ENCODE measurements at regions not wholly inside any gene's neighbourhood (a gene's known extent, or its start where the extent isn't known, plus 50 kb on each side); places are given as distances from the start of the nearest gene placed in this dataset.
"Not testable (repeated sequence)": the region's sequence is repeated elsewhere in the genome, so short reads cannot be mapped to it uniquely, and the experiment has no call there.

DNA sequence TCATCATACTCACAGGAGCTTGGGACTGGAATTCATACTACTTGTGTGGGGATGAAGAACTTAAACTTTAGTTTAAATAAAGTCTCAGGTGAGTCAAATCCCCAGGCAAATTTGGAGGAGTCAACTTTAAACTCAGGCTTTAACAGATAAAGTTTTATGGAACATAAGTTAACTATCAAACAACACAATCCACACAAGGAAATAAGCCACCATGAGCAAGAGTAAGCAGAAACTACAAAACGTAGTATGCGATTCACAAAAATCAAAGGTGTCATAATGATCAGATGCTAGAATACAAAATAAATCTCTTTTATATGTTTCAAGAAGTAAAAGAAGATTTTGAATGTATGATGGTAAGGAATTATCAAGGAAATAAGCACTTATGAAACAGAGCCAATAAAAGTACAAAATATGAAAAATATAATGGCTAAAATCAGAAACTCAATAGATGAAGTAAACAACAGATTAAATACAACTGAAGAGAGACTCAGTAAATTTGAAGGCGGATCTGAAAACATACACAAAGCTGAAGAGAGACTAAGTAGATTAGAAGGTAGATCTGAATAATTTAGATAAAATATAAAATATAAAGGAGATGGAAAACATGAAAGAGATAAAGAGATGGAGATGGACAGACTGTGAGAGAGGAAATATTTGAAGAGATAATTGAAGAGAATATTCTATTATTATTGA, 97.5 kb upstream of the TWIST2 start:
- no peak for DNase-seq (ENCODE audit: low spot score)

DNA sequence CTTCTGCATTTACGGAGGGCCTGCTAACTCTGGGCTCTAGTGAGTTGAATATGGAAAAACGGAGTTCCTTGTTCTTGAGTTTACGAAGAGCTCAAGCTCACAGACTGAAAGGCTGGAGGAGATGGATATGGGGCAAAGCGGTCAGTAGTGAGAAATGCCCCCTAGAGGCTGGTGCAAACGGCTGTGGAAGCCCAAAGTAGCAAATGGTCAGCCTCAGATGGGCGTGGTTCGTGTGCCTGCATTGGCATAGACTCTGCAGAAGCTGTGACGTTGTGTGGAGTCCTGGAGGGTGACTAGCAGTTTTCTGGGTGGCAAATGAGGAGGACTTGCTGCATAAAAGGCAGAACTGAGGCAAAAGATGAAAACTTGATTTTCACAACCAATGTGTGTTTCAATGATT, 93.6 kb upstream of the TWIST2 start:
- DNase-seq (ENCODE audit: low spot score) = no peak

DNA sequence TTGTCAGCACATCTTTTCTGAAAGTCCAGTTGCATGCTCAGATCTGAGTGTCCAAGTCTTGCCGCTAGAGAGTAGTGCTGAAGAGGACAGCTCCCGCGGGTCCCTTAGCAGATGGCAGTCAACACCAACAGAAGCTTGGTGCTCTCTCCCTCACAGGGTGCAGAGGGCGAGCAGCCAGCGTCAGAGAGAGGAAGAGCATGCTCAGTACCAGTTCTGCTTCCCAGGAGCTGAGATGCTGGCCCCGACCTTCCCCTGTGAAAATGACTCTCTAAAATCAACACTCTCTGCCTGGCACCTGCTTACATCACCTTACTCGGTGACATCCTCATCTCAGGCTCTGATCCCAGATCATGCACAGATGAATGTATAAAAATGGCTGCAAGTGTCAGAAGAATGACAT, 86.0 kb upstream of the TWIST2 start:
- DNase-seq (ENCODE audit: low spot score) = no peak

DNA sequence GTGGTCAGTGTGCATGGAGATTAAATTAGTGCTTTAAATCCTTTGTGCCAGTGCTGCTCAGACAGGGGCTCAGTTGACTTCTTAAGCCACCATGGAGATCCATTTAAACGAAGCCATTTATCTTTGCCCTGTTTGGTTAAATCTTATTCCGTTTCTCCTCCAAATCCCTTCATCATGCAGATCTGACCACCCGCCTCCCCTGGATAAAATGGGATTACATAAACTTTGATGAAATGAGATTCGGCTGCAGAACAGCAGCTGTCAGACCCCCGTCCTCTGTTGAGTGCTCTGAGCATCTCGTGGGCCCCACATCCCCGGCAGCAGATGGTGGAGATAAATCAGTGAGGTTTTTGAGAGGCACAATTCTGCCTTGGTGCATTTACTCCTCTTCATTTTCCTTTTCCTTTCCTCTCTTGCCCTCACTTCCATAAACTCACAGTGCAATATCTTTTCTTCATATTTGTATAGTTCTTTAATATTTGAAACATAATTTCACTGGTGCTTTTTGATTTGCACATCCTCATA, 84.4 kb upstream of the TWIST2 start:
- DNase-seq (ENCODE audit: low spot score) = no peak

DNA sequence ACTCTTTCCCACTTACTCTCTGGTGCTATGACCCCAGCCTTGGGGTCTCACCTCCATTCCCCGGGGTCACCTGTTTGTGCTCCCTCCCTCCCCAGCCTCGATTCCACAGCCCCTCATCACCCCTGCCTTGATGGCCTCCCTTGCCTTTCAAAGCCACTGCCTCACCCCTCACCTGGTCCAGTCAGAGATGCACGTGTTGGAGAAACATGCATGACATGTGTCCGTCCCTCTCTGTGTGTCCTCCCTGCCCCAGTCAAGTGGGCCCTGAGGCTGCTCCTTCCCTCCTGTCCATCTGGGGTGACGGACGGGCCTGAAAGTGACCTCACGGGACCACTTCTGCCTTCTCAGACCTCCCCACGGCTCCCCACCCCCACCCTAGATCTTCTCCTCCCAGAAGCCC, 82.3 kb upstream of the TWIST2 start:
- DNase-seq (ENCODE audit: low spot score) = no peak

DNA sequence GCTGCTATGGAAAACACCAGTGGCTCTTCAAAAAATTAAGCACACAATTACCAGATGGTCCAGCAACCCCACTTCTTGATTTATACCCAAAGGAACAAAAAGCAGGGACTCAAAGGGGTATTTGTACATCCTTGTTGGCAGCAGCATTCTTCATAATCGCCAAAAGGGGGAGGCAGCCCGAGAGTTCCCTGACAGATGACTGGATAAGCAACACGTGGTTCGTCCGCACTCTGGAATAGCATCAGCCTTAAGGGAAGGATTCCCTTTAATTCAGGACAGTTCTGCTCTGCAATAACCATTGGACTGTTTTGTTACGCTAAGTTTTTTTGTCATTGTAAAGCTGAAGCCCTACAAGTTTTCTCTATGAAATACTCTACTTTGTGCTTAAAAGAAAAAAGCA, 76.7 kb upstream of the TWIST2 start:
- DNase-seq (ENCODE audit: low spot score) = no peak

DNA sequence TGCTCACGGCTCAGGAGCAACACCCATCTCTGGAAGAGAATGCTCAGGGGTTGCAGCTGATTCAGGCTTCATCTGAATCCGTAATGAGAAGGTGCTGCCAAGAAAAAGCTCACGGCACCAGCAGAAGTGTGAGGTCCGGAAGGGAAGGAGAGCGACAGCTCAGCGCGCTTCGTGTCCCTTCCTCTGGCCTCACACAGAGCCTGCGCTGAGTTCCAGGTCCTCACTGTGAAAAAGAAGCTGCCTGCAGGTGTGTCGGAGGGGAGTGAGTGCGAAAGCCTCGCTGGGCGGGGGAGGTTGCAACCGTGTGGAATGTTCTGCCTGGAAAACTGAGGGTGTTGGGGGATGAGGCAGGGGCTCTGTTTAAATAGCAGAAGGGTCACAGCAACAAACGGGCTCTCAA, 76.2 kb upstream of the TWIST2 start:
- no peak for DNase-seq (ENCODE audit: low spot score)

DNA sequence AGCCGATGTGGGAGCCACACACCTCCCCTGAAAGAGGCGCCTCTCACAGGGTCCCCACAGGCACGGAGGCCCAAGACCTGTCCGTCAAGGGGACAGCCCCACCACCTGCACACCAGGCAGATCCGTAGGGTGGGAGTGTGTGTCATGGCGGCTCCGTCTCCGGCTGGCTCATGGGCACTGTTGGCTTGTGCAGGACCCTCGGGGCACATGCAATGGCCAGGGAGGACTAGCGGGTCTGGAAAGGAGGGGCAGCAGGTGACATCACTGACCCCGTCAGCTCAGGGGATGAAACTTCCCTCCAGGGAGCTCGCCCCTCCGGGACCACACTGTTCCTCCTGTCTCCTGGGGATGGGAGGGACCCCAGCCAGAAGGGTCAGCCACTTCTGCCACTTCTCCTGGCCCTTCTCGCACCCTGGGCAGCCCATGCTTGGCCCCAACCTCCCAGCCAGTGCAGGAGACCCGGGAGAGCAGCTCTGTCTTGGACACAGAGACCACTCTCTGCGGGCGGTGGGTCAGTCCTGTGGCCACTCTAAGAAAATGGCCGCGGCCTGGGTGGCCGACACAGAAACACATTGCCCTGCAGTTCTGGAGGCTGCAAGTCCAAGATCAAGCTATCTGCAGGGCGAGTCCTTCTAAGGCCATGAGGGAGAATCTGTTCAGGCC, 75.1 kb upstream of the TWIST2 start:
- no peak for DNase-seq (ENCODE audit: low spot score)

DNA sequence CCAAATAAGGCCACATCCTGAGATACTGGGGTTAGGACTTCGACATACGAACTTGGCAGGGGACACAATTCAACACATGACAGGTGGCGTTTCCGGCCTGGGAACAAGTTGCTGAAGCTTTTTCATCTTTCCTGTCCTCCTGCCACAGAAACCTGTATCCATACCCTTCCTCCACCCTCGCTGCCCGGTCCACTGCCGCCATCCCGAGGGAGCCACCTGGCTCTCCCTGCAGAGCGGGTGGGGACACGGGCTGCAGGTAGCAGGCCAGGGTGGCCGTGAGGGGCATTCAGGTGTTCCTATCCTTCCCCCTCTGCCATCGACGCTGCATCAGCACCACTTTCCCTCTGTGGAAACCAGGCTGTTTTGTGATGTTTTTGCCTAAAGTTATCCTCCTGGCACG, 74.4 kb upstream of the TWIST2 start:
- no peak for DNase-seq (ENCODE audit: low spot score)

DNA sequence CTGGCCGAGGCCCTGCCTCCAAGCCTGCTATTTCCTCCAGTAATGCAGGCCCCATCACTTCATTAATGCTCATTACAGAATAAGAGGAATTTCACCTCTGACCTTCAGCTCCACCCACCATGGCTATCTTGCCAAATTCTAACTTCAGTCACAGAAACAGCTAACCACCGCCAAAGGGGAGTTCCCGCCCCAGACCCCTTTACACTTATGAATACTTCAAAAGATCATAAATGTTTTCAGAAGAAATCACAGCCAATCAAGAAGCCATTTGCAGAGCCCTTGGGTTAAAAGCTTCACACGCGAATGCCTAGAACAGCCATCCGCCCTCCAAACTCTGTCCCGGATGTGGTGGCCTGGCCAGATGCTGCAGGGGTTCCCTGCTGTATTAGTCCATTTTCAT, 73.8 kb upstream of the TWIST2 start:
- DNase-seq (ENCODE audit: low spot score) = no peak

DNA sequence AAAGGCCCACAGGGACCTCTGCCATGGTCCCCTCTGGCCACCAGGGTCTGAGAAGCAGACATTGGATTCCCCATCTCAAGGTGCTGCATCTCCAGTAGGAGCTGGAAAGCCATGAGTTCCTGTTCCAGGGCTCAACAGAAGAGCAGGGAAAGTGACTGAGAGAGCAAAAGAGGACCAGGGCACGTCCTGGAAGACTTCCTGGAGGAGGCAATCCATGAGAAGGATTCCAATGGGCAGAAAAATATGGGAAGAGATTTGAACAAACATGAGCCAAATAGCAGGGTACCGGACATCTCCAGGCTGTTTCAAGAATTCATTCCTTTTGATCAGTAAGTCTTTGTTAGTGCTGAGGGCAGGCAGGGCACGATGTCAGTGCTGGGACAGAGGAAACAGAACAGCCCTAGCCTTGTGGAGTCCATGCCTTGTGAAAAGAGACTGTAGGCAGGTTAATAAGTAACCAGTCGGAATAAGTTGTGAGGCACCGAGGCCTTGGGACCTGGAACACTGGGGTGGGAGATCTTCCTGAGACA, 72.8 kb upstream of the TWIST2 start:
- DNase-seq (ENCODE audit: low spot score) = no peak

DNA sequence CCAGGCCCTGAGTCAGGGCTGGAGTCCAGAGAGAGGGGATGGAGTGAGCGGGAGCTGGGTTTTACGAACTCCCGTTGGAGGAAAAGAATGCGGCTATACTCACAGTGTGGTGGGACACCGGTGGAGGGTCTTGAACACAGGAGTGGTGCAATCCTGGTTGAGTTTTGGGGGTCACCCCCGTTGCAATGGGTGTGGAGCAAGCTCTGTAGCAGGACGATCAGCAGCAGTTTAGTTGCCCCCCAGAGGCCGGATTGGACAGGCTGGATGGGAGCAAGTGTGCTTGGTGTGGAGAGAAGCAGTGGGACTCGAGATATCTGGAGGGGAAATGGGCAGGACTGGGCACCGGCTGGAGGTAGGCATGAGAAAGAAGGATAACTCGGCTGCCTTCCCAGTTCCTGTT, 72.3 kb upstream of the TWIST2 start:
- DNase-seq (ENCODE audit: low spot score) = no peak

DNA sequence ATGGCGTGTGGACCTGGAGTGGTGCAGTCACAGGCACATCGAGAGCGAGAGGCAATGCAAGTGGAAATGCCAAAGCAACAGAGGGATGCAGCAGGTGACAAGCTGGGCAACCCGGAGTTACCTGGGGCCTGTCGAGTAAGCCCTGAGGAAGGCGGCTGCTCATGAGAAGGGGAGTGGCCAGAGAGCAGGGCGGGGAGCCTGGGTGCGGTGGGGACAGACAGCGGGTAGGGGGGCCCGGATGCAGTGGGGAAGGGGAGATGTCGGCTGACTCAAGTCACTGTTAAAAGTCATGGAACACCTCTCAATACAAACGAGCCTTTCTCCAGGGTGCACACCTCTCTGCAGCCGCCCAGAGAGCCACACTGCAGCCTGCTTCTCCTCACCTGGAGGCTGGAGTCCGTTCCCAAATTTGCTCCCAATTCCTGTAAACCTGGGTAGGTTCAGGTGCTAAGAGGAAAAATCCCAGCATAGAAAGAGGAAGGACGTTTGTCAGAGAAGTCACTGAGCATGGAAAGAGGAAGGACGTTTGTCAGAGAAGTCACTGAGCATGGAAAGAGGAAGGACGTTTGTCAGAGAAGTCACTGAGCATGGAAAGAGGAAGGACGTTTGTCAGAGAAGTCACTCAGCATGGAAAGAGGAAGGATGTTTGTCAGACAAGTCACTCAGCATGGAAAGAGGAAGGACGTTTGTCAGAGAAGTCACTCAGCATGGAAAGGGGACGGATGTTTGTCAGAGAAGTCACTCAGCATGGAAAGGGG, 71.7 kb upstream of the TWIST2 start:
- DNase-seq (ENCODE audit: low spot score) = no peak

DNA sequence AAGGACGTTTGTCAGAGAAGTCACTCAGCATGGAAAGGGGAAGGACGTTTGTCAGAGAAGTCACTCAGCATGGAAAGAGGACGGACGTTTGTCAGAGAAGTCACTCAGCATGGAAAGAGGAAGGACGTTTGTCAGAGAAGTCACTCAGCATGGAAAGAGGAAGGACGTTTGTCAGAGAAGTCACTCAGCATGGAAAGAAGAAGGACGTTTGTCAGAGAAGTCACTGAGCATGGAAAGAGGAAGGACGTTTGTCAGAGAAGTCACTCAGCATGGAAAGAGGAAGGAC, 71.2 kb upstream of the TWIST2 start:
- DNase-seq (ENCODE audit: low spot score) = not testable (repeated sequence)

DNA sequence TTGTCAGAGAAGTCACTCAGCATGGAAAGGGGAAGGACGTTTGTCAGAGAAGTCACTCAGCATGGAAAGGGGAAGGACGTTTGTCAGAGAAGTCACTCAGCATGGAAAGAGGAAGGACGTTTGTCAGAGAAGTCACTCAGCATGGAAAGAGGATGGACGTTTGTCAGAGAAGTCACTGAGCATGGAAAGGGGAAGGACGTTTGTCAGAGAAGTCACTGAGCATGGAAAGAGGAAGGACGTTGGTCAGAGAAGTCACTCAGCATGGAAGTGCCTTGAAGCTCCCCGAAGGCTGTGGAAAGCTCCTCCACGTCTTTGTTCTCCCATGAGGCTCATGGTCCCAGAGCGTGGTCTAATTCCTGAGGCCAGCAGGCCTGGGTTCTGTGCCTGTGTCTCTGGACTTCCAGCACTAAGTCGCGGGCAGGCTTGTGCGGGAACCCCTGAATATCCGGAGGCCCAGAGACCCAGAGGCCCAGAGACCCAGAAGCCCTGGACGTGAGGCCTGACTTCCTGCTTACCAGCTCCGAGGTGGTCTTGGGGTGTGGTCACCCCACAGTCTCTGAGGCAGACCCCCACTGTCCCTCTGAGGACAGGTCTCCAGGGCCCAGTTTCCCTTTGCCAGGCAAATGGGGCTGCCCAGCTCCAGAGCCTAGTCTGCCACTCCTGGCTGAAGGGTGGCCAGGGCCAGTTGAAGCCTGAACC, 70.4 kb upstream of the TWIST2 start:
- DNase-seq (ENCODE audit: low spot score) = no peak

DNA sequence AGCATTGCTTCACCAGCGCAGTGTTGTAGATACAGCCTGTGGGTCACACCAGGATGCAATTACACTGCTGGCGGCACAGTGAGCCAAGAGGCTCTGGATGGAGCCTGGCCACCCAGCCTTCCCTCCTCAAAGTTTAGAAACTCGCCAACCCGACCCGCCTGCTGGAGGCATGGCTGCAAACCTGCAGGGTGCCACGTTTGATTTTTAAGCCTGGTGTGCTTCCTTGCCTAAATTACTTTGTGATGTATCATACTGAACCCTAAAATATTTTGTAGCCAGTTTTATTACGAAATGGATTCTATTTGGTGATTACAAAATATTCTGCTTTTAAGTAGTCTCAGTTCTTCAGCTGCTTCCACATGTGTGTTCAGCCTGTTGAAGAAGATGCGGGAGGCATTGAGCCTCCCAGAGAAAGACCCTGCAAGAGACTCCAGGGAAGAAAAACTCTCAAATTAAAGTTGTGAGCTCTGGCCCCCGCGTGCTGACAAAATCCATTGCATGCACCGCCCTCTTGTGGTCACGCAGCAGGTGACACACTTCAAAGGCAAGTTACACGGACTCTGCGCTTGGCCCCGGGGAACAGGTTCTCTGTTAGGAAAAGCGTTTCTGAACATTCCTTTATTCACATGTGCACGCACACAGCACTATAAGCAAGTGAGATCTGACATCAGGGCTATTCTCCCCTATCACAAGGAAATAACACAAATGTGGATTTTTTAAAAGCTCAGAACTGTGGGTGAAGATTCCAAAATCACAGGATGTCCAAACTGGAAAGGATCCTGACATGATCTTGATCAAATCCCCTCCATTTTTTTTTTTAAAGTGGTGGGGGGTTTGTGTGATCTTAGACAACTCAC, 63.0 kb upstream of the TWIST2 start:
- peak; percentile 46 for DNase-seq (ENCODE audit: low spot score)

DNA sequence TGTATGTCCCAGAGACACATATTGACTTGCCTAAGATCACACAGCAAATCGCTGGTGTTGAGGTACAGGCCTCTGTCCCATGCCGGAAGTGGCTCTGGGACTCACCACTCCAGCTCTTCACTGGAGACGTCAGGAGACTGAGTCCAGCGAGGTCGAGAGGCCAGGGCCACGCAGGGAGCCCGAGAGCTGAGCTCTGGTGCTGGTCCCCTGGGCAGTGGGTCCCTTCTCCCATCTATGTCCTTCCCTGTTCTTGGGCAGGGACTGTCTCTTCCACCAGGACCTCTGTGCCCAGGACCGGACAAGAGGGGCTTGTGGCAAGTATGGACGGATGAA, 62.4 kb upstream of the TWIST2 start:
- DNase-seq (ENCODE audit: low spot score) = no peak

DNA sequence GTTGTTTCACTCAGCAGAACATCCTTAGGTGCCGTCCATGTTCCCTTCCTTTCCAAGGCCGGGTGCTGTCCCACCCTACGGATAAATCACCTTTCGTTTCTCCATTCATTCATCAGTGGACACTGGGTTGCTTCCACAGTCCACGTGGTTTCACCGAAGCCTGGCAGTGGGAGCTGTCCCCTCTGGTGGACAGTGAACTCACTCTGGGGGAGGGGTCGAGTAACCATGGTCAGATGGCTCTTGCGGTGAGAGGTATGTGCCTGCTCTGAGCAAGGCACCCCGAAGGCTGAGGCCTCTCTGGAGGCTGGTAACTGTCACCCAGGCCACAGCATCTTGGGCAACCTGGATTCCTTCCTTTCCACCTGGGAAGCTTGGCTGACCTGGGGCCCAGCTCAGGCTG, 61.5 kb upstream of the TWIST2 start:
- DNase-seq (ENCODE audit: low spot score) = no peak

DNA sequence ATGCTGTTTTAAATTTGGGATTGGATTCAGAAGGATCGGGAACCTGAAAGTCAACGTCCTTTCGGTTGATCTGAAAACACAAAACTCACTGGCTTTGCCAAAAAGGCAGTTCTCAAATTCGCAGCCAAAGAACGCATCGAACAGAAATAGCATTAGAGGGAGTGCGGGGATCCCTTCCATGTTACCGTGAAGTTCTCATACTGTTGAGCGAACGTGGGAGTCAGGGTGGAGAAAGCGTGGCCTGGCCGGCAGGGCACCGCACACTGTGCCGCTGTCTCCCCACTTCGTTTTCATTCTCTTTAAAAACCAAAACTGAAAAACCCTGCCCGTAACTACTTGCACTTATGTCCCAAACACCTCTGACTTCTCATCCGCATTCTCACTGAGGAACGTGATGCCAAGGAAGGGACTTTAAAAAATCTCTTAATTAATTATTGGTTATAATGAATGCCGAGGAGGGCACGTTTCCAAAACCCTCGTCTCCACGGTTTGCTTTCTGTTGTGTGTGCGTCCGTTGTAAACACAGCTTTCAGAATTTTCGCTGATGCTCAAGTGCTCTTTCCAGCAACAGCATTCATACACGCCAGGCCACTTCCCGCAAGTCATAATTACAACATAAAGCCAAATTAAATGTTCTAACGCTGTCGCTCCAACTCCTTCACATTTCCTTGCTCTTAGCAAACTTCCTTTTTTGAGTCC, 60.9 kb upstream of the TWIST2 start:
- no peak for DNase-seq (ENCODE audit: low spot score)

DNA sequence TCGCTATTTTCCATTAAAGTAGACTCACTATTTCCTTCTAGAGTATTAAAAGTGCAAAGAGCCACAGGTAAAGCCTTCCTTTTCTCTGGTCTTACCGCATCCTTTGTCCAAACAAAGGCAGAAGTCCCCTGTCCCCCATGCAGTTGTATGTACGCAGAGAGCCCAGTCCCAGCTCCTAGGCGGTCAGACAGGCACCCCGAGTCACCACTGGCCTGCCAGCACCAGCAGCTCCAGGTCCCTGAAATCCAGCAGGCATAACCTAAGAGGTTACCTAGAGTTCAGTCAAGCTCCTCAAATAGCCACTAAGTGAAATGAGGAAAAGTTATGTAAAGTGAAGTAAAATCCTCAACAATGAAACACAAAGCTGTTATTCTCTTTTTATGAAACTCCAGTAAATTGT, 60.4 kb upstream of the TWIST2 start:
- no peak for DNase-seq (ENCODE audit: low spot score)

DNA sequence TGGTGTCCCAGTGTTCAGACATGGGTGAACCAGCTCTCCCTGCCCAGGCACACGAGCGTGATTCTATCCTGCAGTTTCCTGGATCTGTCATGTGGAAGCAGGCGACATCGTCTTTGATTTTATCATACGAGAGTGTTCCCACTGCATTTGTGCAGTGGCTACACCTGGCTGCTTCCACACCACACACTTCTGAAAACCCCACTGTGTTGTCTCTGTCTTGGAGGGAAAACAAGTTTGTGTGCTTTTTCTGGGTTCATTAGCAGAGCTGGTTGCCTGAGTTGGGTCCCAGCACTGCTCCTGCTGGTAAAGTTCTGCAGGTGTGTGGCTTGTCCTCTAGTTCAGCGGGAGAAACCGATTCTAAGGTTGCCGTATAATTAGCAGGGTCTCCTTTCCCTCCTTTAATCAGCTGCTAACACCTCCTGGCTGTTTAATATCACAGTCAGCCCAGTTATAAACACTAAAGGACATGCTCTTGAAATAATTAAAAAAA, 58.5 kb upstream of the TWIST2 start:
- DNase-seq (ENCODE audit: low spot score) = no peak

Data from CD4-positive, alpha-beta T cell treated with Interleukin-2 at 100 ng/mL for 4 hours (primary cell).